ENCODE measurements at regions not wholly inside any gene's neighbourhood (a gene's known extent, or its start where the extent isn't known, plus 50 kb on each side); places are given as distances from the start of the nearest gene placed in this dataset.

DNA sequence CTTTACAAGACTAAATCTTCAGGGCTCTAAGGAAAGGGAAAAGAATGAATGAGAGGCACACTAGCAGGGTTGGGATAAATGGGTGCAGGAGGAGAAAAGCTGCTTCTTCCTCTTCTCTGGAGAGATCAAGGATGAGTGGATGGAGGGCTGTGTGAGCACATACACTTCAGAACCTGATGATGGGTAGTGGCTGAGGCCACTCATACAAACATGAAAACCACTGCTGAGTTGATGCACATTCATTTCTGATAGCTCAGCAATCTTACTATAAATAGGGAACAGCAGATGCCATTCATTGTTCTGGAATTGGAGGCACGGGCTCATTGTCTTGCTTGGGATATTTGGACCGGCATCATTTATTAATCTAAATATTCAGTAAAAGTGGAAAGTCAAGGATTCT, 152.4 kb upstream of the KCTD1 start:
- no peak for TF ChIP-seq GATA3 (IDR thresholded peaks at IDR 0.05; ENCODE audit: low read depth, low read length)
- TF ChIP-seq GATA2 (IDR thresholded peaks at IDR 0.05; ENCODE audit: low read depth, low read length): no peak

All from SH-SY5Y (cell line).